Renal cortical epithelial cell (primary cell): ENCODE measurements at regions not wholly inside any gene's neighbourhood (a gene's known extent, or its start where the extent isn't known, plus 50 kb on each side); places are given as distances from the start of the nearest gene placed in this dataset.
"Not testable (repeated sequence)": the region's sequence is repeated elsewhere in the genome, so short reads cannot be mapped to it uniquely, and the experiment has no call there.

Source experiments
- DNase-seq: peaks from one replicate; pipeline ENCODE4 v3.0.0-alpha.2; 2011; ENCODE audit warnings: low read depth

- DNase-seq: no peak
Observed at GRCh38 chr9:136611606-136612005, 51.1 kb upstream of the EGFL7 start.

- DNase-seq: no peak
Observed at GRCh38 chr9:136611119-136611518, 51.6 kb upstream of the EGFL7 start.

GRCh38 chr9:136610426-136610825 is 52.3 kb upstream of the EGFL7 start:
- no peak for DNase-seq

- no peak for DNase-seq
Observed at GRCh38 chr9:136609838-136610311, 52.8 kb upstream of the EGFL7 start.

GRCh38 chr9:136609160-136609475 is 53.6 kb upstream of the EGFL7 start:
- DNase-seq: no peak

- DNase-seq: no peak
Observed at GRCh38 chr9:136608348-136609159, 54.2 kb upstream of the EGFL7 start.

- DNase-seq: no peak
Observed at GRCh38 chr9:136607334-136607919, 55.3 kb upstream of the EGFL7 start.

GRCh38 chr9:136606687-136607333 is 55.9 kb upstream of the EGFL7 start:
- DNase-seq: no peak

GRCh38 chr9:136605988-136606660 is 56.6 kb upstream of the EGFL7 start:
- no peak for DNase-seq

GRCh38 chr9:136604823-136605525 is 57.7 kb upstream of the EGFL7 start:
- no peak for DNase-seq

GRCh38 chr9:136603901-136604814 is 58.3 kb upstream of the NOTCH1 start:
- DNase-seq: no peak

- DNase-seq: no peak
Observed at GRCh38 chr9:136603216-136603615, 57.4 kb upstream of the NOTCH1 start.

- DNase-seq: no peak
Observed at GRCh38 chr9:136602193-136602885, 56.5 kb upstream of the NOTCH1 start.

GRCh38 chr9:136601250-136601973 is 55.6 kb upstream of the NOTCH1 start:
- not testable (repeated sequence) for DNase-seq

- DNase-seq: no peak
Observed at GRCh38 chr9:136599811-136600660, 54.2 kb upstream of the NOTCH1 start.

- DNase-seq: no peak
Observed at GRCh38 chr9:136599074-136599531, 53.3 kb upstream of the NOTCH1 start.

- not testable (repeated sequence) for DNase-seq
Observed at GRCh38 chr9:136598390-136599073, 52.7 kb upstream of the NOTCH1 start.

- no peak for DNase-seq
Observed at GRCh38 chr9:136597965-136598364, 52.1 kb upstream of the NOTCH1 start.
